GM12891 (cell line): ENCODE measurements at regions not wholly inside any gene's neighbourhood (a gene's known extent, or its start where the extent isn't known, plus 50 kb on each side); places are given as distances from the start of the nearest gene placed in this dataset.

Source experiments
- DNase-seq: peaks from one replicate; pipeline ENCODE4 v3.0.0; 2011; ENCODE audit warnings: low spot score; ENCODE audit not compliant: insufficient read length
- FAIRE-seq: peaks from 2 replicates; lab custom pipeline; 2011; peaks lifted over from hg19 to GRCh38; lab: Jason Lieb, UNC
- PAX5 ChIP-seq: IDR thresholded peaks from 2 replicates; pipeline ENCODE4 v1.6.1; 2011; ENCODE audit warnings: low read length, moderate library complexity, mild to moderate bottlenecking; ENCODE audit not compliant: insufficient read depth, severe bottlenecking
- POLR2A ChIP-seq: IDR thresholded peaks from 2 replicates; pipeline ENCODE4 v1.6.1; 2011; ENCODE audit warnings: low read depth, low read length, control low read depth
- POLR2AphosphoS5 ChIP-seq: IDR thresholded peaks from 2 replicates; pipeline ENCODE4 v1.6.1; 2011; ENCODE audit warnings: low read depth, low read length, control low read depth
- POU2F2 ChIP-seq: IDR thresholded peaks from 2 replicates; pipeline ENCODE4 v1.6.1; 2011; ENCODE audit warnings: low read depth, mild to moderate bottlenecking, control low read depth, low read length, moderate library complexity
- SPI1 ChIP-seq: IDR thresholded peaks from 2 replicates; pipeline ENCODE4 v1.6.1; 2011; ENCODE audit warnings: low read depth, low read length, control low read depth
- TAF1 ChIP-seq: IDR thresholded peaks from 2 replicates; pipeline ENCODE4 v1.6.1; 2011; ENCODE audit warnings: low read depth, low read length, control low read depth

DNA sequence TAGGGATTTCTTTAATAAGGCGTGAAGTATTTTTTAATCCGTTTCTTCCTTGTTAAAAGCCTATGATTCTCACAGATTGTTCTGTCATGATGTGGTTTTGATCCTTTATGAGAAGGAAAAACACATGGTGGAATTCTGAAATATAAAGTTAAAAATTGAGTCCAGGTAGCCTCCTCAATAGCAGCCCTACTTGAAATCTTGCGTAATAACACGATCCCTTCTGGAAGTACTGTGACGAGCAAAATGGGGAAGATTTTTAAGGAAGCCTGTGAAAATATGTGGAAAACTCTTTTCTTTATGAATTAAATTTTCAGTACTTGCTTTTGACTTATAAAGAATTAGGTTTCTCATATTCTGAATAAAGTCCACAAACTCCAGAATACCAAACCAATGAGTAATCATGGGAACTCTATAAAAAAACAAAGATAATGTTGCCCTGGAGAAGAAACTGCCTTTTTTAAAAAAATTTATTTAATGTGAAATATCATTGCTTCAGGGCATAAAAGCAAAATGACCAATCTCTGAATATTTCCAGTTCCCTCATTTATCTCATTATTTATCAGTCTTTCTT lies 476.4 kb upstream of the ZEB2 start:
- FAIRE-seq (no peak), DNase-seq (no peak)
- TF ChIP-seq POLR2AphosphoS5 (no peak), POU2F2 (no peak), PAX5 (no peak), TAF1 (no peak), POLR2A (no peak), SPI1 (no peak)

DNA sequence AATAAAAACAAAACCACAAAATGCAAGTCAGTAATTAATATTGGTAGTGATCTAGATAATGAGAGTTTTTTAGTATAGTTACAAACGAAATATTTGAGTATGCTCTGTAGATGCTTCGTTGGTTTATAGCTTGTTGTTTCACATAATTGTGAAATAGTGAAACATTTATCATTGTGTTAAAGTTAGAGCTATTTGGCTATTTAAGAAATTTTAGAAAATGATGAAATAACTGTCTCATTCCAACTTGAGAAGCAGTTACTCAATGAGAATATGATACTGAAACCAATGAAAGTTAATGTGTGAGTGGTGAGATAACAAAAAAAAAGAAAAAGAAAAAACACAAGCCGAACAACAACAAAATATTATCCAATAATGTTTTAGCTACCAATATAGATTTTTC lies 475.6 kb upstream of the ZEB2 start:
- FAIRE-seq = no peak

DNA sequence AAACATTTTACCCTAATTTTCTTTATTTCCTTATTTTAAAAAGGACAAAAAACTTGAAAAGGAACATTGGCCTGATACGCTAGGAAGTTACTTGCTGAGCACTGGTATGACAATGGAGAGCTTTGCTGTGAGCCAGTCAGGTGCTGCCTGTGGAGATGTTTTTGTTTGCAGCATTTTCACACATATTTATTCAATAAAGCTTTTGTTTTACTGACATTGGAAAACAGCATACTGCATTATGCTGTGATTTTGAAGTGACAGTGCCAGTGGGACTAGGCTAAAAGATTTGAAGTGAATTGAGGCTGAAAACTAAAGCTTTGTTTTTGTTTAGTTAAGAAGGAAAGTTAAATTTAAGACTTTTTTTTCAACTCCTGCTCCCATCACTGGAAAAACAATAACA lies 470.7 kb upstream of the ZEB2 start:
- no peak for DNase-seq
- TF ChIP-seq TAF1 (no peak), PAX5 (no peak), POU2F2 (no peak), POLR2AphosphoS5 (no peak), POLR2A (no peak), SPI1 (no peak)
- FAIRE-seq = no peak

More for the DNA sequence above, 475.6 kb upstream of the ZEB2 start:
- TF ChIP-seq SPI1 (no peak), POLR2A (no peak), TAF1 (no peak), PAX5 (no peak), POU2F2 (no peak), POLR2AphosphoS5 (no peak)
- no peak for DNase-seq

DNA sequence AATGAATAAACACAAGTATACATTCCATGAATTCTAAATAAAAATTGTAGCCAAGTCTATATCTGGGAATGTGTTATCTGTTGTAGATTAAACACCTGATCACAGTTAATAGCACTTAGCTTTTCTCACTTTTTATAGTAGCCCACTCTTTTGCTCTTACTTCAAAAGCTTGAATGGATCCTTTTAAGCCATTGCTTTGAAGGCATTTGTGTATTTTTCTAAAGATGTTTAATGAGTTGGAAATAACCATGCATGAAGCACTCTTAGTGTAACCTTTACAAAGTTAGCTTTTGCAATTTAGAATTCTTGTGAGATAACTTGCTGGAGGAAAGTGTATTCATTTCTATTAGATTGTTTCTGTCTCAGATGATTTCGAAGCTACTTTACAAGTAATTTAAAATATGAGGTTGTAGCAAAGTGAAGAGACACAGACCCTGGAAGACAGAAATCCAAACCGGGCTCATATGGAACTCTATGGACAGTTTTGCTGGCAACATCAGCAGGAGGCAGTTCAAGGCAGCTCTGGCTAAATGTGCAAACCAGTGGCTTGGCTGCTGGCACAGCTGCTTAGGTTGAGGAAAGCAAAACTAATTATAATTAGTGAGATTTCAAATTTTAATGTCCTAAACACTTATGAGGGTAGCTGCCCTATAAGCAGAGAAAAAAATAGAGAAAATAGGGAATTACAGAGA lies 469.8 kb upstream of the ZEB2 start:
- FAIRE-seq (no peak), DNase-seq (no peak)
- TF ChIP-seq POLR2AphosphoS5 (no peak), TAF1 (no peak), PAX5 (no peak), POU2F2 (no peak), POLR2A (no peak), SPI1 (no peak)

DNA sequence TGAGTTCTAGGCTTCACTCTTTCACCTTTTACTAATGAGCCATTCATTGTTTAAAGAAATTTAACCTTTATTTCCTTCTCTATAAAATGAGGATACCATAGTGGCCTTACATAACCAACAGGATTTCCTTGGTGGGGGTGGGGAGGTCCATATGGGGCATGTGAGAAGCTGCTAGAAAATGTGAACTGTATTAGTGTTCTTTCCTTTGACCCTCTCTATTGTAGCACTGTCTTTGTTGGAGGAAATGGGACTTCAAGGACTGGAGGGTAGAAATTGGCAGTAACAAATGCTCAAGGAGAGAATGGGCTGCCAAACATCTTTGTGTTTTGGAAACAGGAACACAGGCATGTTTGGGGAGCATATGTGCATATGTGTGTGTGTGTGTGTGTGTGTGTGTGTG lies 468.7 kb upstream of the ZEB2 start:
- FAIRE-seq (no peak), DNase-seq (no peak)
- TF ChIP-seq POLR2A = no peak
- TF ChIP-seq PAX5 = no peak
- no peak for TF ChIP-seq TAF1
- TF ChIP-seq POLR2AphosphoS5 = no peak
- TF ChIP-seq POU2F2 = no peak
- TF ChIP-seq SPI1 = no peak

DNA sequence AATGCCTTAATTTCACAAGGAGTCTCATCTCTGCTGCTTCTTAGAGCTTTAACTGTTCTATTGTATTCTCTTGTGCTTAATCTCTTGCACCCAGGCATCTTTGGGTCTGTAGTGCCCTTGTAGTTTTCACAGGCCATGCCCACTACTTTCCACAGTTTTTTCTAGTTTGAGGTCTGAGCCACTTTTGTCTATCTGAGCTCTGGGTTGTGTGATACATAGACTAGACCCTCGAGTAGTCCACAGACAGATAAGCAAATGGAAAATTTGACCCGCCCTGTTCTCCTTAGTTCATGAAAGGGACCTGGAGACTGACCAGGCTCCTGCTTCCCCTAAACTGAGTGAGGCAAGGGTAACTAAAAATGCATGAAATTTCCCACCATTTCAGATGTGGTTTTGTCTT lies 466.8 kb upstream of the ZEB2 start:
- FAIRE-seq (no peak), DNase-seq (no peak)
- TF ChIP-seq POU2F2 = no peak
- no peak for TF ChIP-seq POLR2AphosphoS5
- TF ChIP-seq POLR2A = no peak
- TF ChIP-seq SPI1 = no peak
- TF ChIP-seq TAF1 = no peak
- no peak for TF ChIP-seq PAX5

DNA sequence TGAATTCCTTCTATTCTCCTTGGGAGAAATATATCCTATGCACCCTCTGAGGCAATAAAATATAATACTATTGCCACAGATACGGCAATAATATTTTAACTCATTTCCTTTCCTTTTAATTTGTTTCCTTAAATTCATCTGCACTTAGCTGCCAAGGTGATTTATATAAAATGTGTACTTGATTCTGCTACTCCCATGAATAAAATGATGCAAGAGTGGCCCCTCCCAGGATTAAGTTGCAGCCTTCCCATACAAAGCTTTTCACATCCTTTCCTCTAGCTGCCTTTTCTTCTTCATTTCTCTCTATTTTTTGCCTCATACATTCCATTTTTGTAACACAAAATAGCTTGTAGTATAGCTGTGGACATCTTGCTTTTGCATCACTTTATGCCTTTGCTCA lies 464.1 kb upstream of the ZEB2 start:
- FAIRE-seq (no peak), DNase-seq (no peak)
- TF ChIP-seq SPI1 (no peak), PAX5 (no peak), POLR2AphosphoS5 (no peak), POU2F2 (no peak), POLR2A (no peak), TAF1 (no peak)

DNA sequence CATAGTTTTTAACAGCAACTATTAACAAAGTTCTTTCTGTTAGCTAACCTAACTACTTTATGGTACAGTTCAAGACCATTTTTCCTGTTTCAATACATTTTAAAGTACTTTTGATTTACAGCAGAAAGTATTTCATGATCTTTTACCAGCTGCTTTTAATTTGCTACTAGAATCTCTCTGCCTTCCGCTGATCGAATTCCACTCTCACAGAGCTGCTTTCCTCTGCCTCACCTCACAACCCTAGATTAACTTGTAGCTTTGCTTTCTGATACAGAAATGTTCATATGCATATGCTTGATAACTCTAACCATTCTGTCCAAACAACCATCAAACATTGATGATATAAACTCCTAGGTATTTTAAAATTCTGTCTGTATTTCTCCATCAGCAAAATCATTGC lies 463.2 kb upstream of the ZEB2 start:
- FAIRE-seq (no peak), DNase-seq (no peak)
- TF ChIP-seq SPI1 = no peak
- no peak for TF ChIP-seq TAF1
- TF ChIP-seq POLR2A = no peak
- no peak for TF ChIP-seq POU2F2

DNA sequence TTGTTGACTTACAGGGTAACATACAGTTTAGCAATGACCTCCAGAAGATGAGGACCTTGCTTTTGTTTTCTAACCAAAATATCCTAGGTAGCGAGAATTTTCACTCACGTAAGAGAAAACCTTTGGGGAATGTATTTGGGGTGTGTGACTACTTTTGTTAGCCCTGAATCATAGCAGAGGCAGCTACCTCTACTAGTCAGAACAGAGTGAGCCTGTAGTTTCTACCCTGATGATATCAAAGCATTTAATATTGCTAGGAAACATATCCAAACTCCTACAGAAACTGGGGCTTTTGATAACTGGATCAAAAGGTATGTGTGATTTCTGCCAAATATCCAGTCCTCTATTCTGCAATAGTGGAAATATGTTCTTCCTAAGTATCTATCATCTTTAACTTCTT lies 462.6 kb upstream of the ZEB2 start:
- TF ChIP-seq POU2F2 = no peak
- TF ChIP-seq POLR2AphosphoS5 = no peak
- TF ChIP-seq SPI1 = no peak
- TF ChIP-seq PAX5 = no peak
- TF ChIP-seq POLR2A = no peak
- no peak for TF ChIP-seq TAF1
- FAIRE-seq = no peak
- no peak for DNase-seq

DNA sequence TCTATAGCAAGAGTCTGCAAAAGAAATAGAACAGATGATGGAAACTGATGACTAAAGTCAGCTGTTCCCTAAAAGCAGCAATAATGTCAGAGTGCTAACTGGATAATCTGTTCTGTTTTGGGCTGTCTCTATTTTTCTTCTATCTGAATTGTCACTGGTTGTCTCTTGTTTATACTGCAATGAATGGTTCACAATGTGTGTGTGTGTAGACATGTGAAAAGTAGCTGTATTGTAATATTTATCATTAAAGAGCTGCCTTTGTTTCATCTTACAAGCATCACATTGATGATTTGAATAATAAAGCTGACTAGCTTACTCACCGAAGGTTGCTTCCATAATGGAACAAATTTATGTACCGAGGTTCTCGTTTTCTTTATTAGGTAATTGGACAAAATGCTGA lies 456.0 kb upstream of the ZEB2 start:
- FAIRE-seq (no peak), DNase-seq (no peak)
- TF ChIP-seq TAF1 = no peak
- TF ChIP-seq SPI1 = no peak
- no peak for TF ChIP-seq POU2F2
- no peak for TF ChIP-seq POLR2AphosphoS5
- no peak for TF ChIP-seq POLR2A

DNA sequence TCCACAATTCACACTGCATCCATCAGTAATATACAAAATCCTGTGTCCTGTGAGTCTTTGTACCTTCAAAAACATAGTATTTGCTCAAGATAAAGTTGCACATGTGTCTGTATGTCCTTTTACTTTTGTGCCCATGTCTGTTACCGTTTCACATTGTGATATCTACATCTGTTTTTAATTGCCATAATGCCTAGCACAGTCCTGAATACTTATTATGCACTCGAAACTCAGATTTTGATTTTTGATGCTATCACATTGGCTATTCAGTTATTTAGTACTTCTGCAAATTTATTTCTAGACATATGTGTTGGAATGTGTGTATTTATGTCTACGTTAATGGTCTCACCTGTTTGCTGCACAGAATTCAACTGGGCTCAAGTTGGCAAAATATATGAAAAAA lies 452.8 kb upstream of the ZEB2 start:
- FAIRE-seq = no peak
- DNase-seq = no peak
- TF ChIP-seq POLR2AphosphoS5 = no peak
- TF ChIP-seq PAX5 = no peak
- TF ChIP-seq POU2F2 = no peak
- no peak for TF ChIP-seq SPI1
- TF ChIP-seq POLR2A = no peak
- TF ChIP-seq TAF1 = no peak
